Endothelial cell of umbilical vein (primary cell): ENCODE measurements at regions not wholly inside any gene's neighbourhood (a gene's known extent, or its start where the extent isn't known, plus 50 kb on each side); places are given as distances from the start of the nearest gene placed in this dataset.

ENCODE experiments used
- BruUV-seq: library from RNA; stranded (reverse); fragments of 400-500 nt; replicated peaks from 2 replicates; lab custom pipeline; 2021; lab: Mats Ljungman, UMichigan
- CTCF ChIA-PET: fragments of 300-600, 350-600 bp; sonication (Branson Sonifier 250); formaldehyde crosslinking; loops from one replicate; lab custom pipeline; 2021; ENCODE audit warnings: antibody characterized with exemption, inconsistent platforms; lab: Charles Lee
- POLR2A ChIA-PET: fragments of 300-600, 350-600 bp; sonication (Branson Sonifier 250); formaldehyde crosslinking; loops from one replicate; lab custom pipeline; 2021; ENCODE audit warnings: antibody characterized with exemption, inconsistent platforms; lab: Charles Lee
- DNase-seq: peaks from one replicate; pipeline ENCODE4 v3.0.0-alpha.2; 2011; ENCODE audit warnings: low read depth, low spot score
- FAIRE-seq: peaks from 2 replicates; lab custom pipeline; 2011; peaks lifted over from hg19 to GRCh38; lab: Jason Lieb, UNC
- H2AFZ ChIP-seq: 2 replicates; pipeline ENCODE4 v1.6.0; 2012; ENCODE audit warnings: low read depth, low read length, control low read depth, inconsistent platforms
- H3K27ac ChIP-seq: 2 replicates; pipeline ENCODE4 v1.5.1; 2011; ENCODE audit warnings: low read depth, mild to moderate bottlenecking, control low read depth, low read length, moderate library complexity; ENCODE audit not compliant: insufficient read depth
- H3K27me3 ChIP-seq, 2 experiments: 2 replicates each; pipeline versions ENCODE4 v1.6.0 to v1.6.1; 2011; ENCODE audit warnings: low read length in 2 of 2, mixed read lengths in 1 of 2; ENCODE audit not compliant: control insufficient read depth in 2 of 2, insufficient read depth in 2 of 2
- H3K36me3 ChIP-seq, 2 experiments: 2 replicates in 1 of 2; 3 replicates in 1 of 2; pipeline ENCODE4 v1.5.1; 2011; ENCODE audit warnings: low read length in 2 of 2, mild to moderate bottlenecking in 1 of 2, moderate library complexity in 1 of 2; ENCODE audit not compliant: control insufficient read depth in 2 of 2, insufficient read depth in 2 of 2; ENCODE audit errors: extremely low read depth in 1 of 2
- H3K4me1 ChIP-seq: 3 replicates; pipeline ENCODE4 v1.5.1; 2011; ENCODE audit warnings: mild to moderate bottlenecking, low read length; ENCODE audit not compliant: control insufficient read depth, insufficient read depth; ENCODE audit errors: extremely low read depth
- H3K4me2 ChIP-seq: 2 replicates; pipeline ENCODE4 v1.6.1; 2011; ENCODE audit warnings: low read length, control low read depth, mixed read lengths; ENCODE audit not compliant: insufficient read depth
- H3K4me3 ChIP-seq, 3 experiments: fragments of 200-600 bp in 1 of 3; sonication (generic), shearing (Covaris generic) in 1 of 3; replicated peaks in 1 of 3; 2 replicates each; pipeline ENCODE4 v1.5.1; 2011 to 2016; ENCODE audit warnings: control low read depth in 3 of 3, low read length in 3 of 3, mild to moderate bottlenecking in 2 of 3, inconsistent platforms in 1 of 3, low read depth in 1 of 3, moderate library complexity in 1 of 3; ENCODE audit not compliant: insufficient read depth in 1 of 3
- H3K79me2 ChIP-seq: 2 replicates; pipeline ENCODE4 v1.6.0; 2012; ENCODE audit warnings: low read length, inconsistent platforms; ENCODE audit not compliant: control insufficient read depth, insufficient read depth
- H3K9ac ChIP-seq: replicated peaks from 2 replicates; pipeline ENCODE3; 2011; ENCODE audit warnings: low read length, control low read depth; ENCODE audit not compliant: insufficient read depth; ENCODE audit errors: extremely low read depth
- H3K9me1 ChIP-seq: replicated peaks from 3 replicates; pipeline ENCODE4 v1.6.0; 2011; ENCODE audit warnings: mild to moderate bottlenecking, low read length; ENCODE audit not compliant: control insufficient read depth, insufficient read depth; ENCODE audit errors: extremely low read depth
- H3K9me3 ChIP-seq: replicated peaks from 2 replicates; pipeline ENCODE4 v1.5.1; 2012; ENCODE audit warnings: low read length, inconsistent platforms; ENCODE audit not compliant: control insufficient read depth, insufficient read depth
- H4K20me1 ChIP-seq: replicated peaks from 2 replicates; pipeline ENCODE3; 2011; ENCODE audit warnings: mild to moderate bottlenecking, low read length; ENCODE audit not compliant: control insufficient read depth, insufficient read depth; ENCODE audit errors: extremely low read depth
- CTCF ChIP-seq, 2 donors: IDR thresholded peaks; 1 replicate in 1 of 2; 2 replicates in 1 of 2; pipeline ENCODE4 v1.5.1; 2011; ENCODE audit warnings: low read length in 2 of 2, mild to moderate bottlenecking in 2 of 2, moderate library complexity in 2 of 2, control low read depth in 1 of 2, inconsistent platforms in 1 of 2, low read depth in 1 of 2; ENCODE audit not compliant: insufficient read depth in 1 of 2; ENCODE audit errors: extremely low read depth in 1 of 2
- EZH2 ChIP-seq: IDR thresholded peaks from 2 replicates; pipeline ENCODE4 v1.6.1; 2012; ENCODE audit warnings: borderline replicate concordance, low read depth, mild to moderate bottlenecking, moderate library complexity, low read length, inconsistent platforms; ENCODE audit not compliant: severe bottlenecking
- FOS ChIP-seq: IDR thresholded peaks from 2 replicates; pipeline ENCODE4 v1.6.1; 2011; ENCODE audit warnings: mild to moderate bottlenecking, low read length, moderate library complexity, borderline replicate concordance; ENCODE audit not compliant: insufficient read depth
- GATA2 ChIP-seq: IDR thresholded peaks from 2 replicates; pipeline ENCODE4 v1.7.0; 2011; ENCODE audit warnings: low read depth, mild to moderate bottlenecking, moderate library complexity, mixed read lengths, low read length; ENCODE audit not compliant: insufficient read length, insufficient read depth
- JUN ChIP-seq: IDR thresholded peaks from 2 replicates; pipeline ENCODE4 v1.6.1; 2011; ENCODE audit warnings: borderline replicate concordance, low read depth; ENCODE audit not compliant: insufficient read length, insufficient read depth
- MAX ChIP-seq: IDR thresholded peaks from 2 replicates; pipeline ENCODE4 v1.6.1; 2011; ENCODE audit not compliant: insufficient read depth, insufficient read length
- MYC ChIP-seq: IDR thresholded peaks from one replicate; pipeline ENCODE4 v1.6.1; 2011; ENCODE audit warnings: mild to moderate bottlenecking, low read depth, low read length
- POLR2A ChIP-seq: IDR thresholded peaks from 2 replicates; pipeline ENCODE4 v1.6.1; 2012; ENCODE audit warnings: low read depth, mild to moderate bottlenecking, control low read depth, low read length
- POLR2AphosphoS5 ChIP-seq: IDR thresholded peaks from 2 replicates; pipeline ENCODE4 v1.6.1; 2012; ENCODE audit warnings: low read depth, mild to moderate bottlenecking, control low read depth, low read length, moderate library complexity; ENCODE audit not compliant: insufficient read depth
- dilution Hi-C: fragments of 300-500 bp; cut with MboI; formaldehyde crosslinking; loops from one replicate; pipeline ENCODE4 v1.15.0; 2019; ENCODE audit warnings: low sequenced_read_pairs; ENCODE audit not compliant: extremely low pct_ligation_motif_present
- intact Hi-C: fragments of 100-400 bp; cut with micrococcal nuclease; formaldehyde crosslinking; loops from one replicate; pipeline ENCODE4 v1.10.0; 2022

GRCh38 chr12:111108726-111109125 is 188.3 kb upstream of the MYL2 start:
- Histone ChIP-seq H3K4me1 (no peaks in the 10 kb centered on the region), H3K79me2 (no peaks in the 10 kb centered on the region), H3K4me3 (no peak overlapping the region), H4K20me1 (no peaks in the 10 kb centered on the region), H3K9me3 (no peaks in the 10 kb centered on the region), H3K4me2 (no peak overlapping the region), H3K9me1 (no peaks in the 10 kb centered on the region), H3K27me3 (no peaks in the 10 kb centered on the region), H3K9ac (no peak overlapping the region), H3K27ac (no peak overlapping the region), H3K36me3 (no peaks in the 10 kb centered on the region), H2AFZ (no peak overlapping the region)
- intact Hi-C loops: no loop called here
- ChIA-PET POLR2A (no interaction called here), CTCF (no interaction called here)
- FAIRE-seq (no peak), DNase-seq (no peak)
- dilution Hi-C loops: no loop called here
- TF ChIP-seq MAX (no peak), FOS (no peak), JUN (no peak), EZH2 (no peak), POLR2AphosphoS5 (no peak), MYC (no peak), CTCF (IDR thresholded peaks at IDR 0.05; ENCODE audit: extremely low read depth in 1 of 2, insufficient read depth in 1 of 2, low read depth in 1 of 2, low read length in 2 of 2) (no peak), GATA2 (no peak), POLR2A (no peak)
- BruUV-seq: no TSS peak
